ENCODE measurements at regions not wholly inside any gene's neighbourhood (a gene's known extent, or its start where the extent isn't known, plus 50 kb on each side); places are given as distances from the start of the nearest gene placed in this dataset.

DNA sequence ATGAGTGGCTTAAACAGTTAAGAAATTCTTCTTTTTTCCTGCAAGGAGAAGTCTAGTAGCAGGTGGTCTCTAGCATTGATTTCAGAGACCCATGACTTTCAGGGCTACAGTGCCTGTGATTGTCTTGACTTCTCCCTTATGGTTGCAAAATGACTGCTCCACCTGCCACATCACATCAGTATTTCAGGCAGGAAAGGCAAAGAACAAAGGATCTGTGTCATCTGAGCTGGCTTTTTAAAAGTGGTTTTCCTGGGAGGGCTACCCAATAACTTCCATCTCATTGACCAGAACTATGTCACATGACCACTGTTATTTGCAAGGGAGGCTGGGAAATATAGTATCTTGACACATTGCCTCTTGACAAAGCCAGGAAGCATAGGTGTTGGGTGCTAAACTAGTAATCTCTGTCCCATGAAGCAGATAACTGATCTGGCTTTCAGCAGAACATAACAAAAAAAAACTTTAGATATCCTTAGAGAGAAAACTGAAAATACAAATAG, 226.2 kb downstream of the DHX35 start:
- DNase-seq (ENCODE audit: low spot score in 2 of 2) = no peak
- no peak for FAIRE-seq

DNA sequence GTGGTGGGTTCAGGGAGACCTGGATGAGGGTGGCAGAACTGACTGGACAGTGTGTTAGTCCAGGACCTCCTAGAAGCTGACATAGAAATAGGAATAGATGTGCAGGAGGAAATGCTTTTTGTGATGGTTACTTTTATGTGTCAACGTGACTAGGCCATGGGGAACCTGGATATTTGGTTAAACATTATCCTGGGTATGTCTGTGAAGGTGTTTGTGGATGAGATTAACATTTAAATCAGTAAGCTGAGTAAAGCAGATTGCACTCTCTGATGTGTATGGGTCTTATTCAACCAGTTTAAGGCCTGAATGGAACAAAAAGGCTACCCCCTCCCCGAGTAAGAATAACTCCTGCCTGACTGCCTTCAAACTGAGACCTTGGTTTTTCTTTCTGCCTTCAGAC, 219.3 kb downstream of the DHX35 start:
- no peak for DNase-seq (ENCODE audit: low spot score in 2 of 2)

DNA sequence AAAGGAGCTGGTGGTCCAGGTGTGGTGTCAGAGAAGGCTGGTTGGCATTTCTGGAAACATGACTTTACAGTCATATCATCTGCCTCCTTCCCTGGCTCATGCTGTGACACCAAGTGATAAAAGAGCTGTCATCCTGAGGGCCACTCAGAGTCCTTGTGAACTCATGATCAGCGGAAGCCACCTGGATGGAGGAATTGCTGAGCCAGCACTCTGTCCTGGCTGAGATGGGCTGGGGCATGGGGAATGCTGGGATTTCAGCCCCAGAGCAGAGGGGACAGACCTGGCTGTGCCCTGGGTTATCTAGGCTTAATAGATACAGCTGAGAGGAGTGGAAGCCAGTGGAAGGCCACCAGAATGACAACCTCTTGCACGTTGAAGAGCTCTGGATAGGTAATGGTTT, 214.3 kb downstream of the DHX35 start:
- FAIRE-seq (no peak), DNase-seq (ENCODE audit: low spot score in 2 of 2) (no peak)

More for the DNA sequence above, 219.3 kb downstream of the DHX35 start:
- no peak for FAIRE-seq

DNA sequence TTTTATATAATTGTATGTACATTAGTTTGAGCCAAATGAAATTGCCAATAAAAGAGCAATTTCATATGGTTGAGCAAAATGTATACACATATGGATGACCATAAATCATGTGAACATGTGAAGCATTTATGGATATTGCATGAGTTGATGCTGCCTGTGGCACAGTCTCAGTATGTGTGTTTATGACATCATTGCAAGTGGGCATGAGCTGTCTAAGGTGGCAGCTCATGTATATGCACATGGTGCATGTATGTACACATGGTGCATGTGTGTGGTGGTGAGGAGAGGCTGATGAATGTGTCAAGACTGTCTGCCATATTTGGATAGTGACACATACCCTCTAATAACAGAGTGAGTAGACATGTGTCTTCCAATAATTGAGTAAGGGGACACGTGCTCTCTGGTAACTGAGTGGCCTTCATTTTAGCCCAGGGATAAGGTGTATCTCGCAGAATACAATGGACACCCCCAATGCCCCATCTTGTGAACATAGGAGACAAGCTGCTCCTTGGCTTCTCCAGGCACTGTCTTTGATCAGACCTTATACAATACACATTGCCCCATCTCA, 208.8 kb downstream of the DHX35 start:
- DNase-seq (ENCODE audit: low spot score in 2 of 2) (no peak), FAIRE-seq (no peak)

DNA sequence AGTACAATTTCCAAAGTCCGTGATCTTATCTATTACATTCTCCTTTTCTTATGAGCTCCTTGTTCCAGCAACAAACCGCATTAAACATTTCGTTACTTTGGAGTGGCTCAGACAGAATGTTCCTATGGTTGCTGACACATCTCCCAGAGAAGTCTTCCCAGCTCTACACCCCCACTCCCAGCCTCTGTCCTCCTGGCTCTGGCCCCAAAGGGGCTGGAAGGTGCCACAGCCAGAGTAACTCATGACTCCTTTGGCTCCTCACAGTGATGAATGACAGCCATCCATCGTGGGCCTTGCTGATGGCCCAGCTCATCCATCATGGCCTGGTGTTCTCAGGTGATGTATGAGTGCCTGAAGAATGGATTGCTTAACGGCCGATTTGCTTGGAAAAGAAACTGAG, 203.0 kb downstream of the DHX35 start:
- DNase-seq (ENCODE audit: low spot score in 2 of 2) (no peak), FAIRE-seq (no peak)

DNA sequence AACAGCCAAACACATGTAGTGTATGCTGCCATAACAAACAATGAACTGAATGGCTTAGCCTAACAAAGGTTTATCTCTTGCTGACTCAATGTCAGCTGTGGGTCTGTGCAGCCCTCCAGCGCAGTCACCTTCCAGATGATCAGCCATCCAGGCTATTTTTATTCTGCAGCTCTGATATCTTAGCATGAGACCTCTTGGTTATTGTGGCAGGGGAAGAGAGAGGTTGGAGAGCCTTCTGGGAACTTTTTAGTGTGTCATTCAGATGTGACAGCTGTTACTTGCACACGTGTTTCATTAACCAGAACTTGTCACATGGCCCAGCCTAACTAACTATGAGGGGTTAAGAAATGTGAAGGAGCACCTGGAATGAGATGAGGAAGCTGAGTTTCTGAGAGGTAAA, 202.5 kb downstream of the DHX35 start:
- FAIRE-seq (no peak), DNase-seq (ENCODE audit: low spot score in 2 of 2) (no peak)

DNA sequence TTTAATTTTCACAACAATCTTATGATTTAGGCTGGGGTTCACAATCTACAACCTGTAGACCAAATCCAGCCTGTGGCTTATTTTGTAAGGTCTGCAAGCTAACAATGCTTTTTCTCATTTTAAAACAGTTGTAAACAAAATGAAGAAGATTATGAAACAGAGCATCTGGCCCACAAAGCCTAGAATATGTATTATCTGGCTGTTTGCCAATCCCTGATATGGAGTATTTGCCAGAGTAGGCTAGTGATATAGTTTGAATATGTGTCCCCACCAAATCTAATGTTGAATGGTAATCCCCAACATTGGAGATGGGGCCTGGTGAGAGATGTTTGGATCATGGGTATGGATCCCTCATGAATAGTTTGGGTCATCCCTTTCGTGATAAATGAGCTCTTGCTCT, 201.8 kb downstream of the DHX35 start:
- DNase-seq (ENCODE audit: low spot score in 2 of 2) (no peak), FAIRE-seq (no peak)

DNA sequence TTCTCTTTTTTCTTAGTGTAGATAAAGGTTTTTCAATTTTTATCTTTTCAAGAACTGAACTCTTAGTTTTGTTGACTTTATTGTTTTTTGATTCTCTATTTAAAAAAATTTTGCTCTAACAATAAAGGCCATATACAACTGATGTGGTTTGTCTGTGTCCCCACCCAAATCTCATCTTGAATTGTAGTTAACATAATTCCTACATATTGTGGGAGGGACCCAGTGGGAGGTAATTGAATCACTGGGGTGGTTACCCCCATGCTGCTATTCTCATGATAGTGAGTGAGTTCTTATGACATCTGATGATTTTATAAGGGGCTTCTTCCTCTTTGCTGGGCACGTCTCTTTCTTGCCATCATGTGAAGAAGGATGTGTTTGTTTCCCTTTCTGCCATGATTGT, 199.8 kb downstream of the DHX35 start:
- FAIRE-seq = no peak

DNA sequence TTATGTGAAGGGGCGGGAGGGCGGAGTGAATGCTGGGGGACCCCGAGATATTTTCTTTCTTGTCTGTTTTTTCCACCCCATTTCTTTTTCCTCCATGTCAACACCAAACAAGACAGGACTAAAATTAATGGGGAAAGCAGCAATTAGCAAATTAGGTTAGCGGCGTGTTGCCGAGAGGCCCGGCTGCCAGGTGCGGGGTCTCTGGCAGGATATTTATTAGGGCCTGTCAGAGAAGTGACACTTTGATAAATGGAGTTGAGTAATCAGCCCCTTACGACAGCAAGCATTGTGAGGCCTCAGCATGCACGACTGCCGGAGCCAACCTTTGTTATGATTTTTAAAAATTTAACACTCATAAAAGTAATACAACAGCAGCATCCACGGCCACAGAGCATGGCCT, 193.8 kb downstream of the DHX35 start:
- no peak for FAIRE-seq

More for the DNA sequence above, 199.8 kb downstream of the DHX35 start:
- DNase-seq (ENCODE audit: low spot score in 2 of 2) = no peak

DNA sequence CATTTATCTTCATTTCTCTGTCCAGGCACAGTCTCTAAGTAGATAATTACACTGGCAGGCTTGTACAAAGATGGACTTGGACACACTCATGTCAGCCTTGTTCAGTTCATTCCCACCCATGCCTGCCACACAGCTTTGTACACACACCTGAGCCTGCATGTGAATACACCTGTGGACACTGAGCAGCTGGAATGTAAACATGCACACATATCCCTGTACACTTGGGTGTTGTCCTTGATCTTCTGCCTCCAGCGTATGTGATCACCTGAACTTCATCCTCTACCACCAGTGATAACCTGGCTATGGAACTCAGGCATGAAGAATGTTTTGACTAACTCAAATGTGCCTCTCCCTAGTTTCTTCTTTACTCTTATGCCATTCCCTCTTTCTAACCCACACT, 190.6 kb downstream of the DHX35 start:
- FAIRE-seq = no peak
- DNase-seq (ENCODE audit: low spot score in 2 of 2) = no peak

More for the DNA sequence above, 193.8 kb downstream of the DHX35 start:
- DNase-seq (ENCODE audit: low spot score in 2 of 2) = no peak

DNA sequence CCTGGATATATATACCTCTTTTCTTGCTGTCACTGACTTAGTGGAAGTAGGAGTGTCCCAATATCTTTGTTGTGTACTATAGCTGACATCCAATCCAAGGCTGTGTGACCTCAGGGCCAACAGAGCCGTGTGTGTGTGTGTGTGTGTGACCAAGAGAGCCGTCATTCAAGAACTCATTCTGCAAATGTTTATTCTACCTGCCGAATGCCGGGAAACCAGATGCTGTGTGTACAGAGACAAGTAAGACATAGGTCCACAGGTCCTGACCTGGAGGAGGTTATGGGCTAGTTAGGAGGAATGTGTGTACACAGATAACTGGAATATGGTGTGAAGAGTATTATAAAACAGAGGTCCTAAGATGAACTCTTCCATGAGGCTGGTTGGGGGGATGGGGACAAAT, 190.0 kb downstream of the DHX35 start:
- no peak for DNase-seq (ENCODE audit: low spot score in 2 of 2)
- FAIRE-seq = no peak

DNA sequence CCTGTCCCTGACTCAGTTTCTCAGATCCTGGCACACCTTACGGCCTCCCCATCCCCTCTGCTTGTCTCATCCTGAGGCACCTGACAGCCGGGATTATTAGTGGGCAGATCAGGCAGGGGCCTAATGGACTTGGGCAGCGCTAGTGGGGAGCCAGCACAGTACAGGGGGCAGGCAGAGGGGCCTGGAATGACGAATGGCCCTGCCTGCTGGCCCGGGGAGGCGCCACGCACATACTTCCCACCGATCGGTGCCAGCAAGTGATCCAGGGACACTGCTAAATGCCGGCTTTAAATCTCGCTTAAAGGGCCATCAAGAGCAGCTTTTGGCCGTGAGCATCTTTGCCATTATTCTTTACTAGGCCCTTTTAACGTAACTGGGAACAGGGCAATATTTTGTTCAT, 188.4 kb downstream of the DHX35 start:
- DNase-seq (ENCODE audit: low spot score in 2 of 2) = no peak
- no peak for FAIRE-seq

DNA sequence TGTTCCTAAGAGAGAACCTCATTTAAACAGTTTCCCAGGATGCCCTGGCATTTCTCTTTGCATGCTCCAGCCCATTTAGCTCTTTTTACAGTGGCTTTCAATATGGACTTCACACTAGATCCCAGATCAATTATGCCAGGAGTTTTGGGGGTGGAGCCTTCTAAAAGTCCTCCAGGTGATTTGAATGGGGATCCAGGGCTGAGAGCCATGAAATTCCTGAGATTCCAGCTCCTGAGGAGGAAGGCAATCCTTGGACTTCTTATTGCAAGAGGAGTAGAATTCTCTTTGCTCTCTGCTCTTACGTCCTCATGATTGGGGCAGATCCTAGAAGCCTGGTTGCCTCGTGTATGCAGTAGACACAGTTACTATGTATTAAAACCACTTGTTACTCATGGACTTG, 184.2 kb downstream of the DHX35 start:
- FAIRE-seq = no peak
- no peak for DNase-seq (ENCODE audit: low spot score in 2 of 2)

DNA sequence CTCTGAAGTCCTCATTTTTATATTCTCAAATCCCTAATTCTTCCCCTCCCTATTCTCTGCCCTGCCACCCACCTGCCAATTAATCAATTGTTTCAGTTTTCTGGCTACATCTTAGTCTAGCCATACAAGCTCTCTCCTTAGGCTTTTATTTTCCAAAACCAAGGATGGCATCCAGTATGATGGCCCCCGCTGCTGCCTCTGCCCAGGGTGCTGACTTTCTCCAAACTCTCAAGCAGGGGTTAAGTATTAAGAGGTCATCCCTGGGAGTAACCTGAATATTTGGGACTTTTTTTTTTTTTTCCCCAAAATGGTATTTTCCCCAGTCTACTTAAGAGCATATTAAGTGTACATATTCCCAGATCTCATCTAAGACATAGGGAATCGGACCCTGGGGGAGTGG, 183.8 kb downstream of the DHX35 start:
- DNase-seq (ENCODE audit: low spot score in 2 of 2) (no peak), FAIRE-seq (no peak)

DNA sequence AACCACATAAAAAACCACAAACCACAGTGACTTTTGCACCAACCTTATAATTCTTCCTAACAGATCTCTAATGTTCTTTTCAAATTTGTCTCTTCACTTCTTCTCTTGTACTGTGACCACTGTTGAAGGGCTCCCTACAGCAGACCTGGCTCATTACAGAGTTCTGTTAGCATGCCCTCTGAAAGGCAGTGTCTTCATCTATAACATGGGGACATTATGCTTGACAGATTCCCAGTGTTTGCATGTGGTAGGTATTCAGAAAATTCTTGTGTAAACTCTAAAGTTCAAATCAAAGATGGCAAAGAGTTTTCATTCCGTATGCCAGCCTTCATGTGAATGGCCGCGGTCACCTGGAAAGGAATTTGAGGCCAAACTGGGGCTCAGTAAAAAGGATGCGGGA, 182.6 kb downstream of the DHX35 start:
- FAIRE-seq (no peak), DNase-seq (ENCODE audit: low spot score in 2 of 2) (no peak)

DNA sequence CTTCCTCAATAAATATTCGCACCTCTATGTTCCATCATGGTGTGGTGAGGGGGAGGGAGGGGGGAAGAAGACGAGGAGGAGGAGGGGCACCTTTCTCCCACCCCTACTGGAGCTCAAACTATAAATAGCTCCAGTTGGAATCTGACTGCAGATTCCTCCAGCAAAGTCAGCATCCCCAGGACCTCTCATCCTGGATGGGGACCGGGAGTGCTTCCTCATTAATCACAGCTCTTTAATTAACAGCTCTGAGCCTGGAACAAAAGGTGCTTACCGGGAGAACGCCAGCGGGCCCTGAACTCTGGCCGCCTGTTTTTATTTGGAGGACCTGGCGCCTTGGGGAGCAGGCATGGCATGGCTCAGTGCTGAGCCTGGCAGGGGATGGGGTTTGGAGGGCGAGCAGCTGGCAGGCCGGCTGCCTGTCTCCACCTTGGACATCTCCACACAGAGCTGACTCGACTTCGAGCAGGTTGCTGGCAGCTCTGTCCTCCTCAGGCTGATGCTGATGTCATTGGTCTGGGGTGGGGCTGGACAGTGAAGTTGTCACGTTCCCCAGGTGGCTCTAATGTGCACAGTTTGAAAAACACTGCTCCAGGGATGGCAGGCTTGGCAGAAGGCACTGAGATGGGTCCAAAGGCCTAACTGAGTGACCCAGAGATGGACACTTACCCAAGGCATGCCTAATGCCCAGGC, 180.4 kb downstream of the DHX35 start:
- FAIRE-seq (no peak), DNase-seq (ENCODE audit: low spot score in 2 of 2) (no peak)

DNA sequence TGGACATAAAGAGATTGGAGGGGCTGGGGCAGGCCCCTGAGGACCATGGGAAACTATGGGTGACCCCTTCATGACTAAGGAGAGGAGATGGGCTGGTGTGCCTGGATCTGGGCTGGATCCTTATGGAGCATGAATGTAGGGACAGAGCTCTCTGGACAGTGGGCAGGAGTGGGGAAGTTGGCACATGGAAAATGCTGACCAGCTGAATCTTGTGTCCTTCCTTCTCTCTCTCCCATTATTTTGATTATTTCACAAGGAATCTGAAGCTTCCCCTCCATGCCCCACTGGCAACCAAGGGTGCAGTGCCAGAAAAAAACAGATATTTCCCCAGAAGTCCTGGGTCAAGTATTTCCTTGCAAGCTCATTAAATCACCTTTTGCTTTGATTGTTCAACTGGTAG, 175.2 kb downstream of the DHX35 start:
- FAIRE-seq = no peak
- DNase-seq (ENCODE audit: low spot score in 2 of 2) = no peak

DNA sequence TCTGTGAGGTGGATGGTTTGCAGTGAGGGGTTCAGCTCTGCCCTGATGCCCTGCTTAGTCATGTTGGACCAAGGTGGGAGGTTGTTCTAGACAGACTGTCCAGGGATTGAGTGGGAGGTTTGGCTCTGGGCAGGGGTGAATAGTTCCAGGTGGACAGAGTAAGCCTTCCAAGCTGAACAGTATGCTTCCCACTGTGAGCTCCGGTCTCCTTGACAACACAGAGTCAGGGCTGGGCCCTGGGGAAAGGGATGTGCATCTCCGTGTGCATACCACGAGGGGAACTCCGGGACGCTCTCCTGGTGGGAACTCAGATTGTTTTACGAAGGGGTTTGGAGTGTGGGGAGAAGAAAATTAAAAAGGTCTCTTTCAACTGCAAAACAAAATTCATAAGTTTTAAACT, 174.7 kb downstream of the DHX35 start:
- FAIRE-seq = no peak
- no peak for DNase-seq (ENCODE audit: low spot score in 2 of 2)

DNA sequence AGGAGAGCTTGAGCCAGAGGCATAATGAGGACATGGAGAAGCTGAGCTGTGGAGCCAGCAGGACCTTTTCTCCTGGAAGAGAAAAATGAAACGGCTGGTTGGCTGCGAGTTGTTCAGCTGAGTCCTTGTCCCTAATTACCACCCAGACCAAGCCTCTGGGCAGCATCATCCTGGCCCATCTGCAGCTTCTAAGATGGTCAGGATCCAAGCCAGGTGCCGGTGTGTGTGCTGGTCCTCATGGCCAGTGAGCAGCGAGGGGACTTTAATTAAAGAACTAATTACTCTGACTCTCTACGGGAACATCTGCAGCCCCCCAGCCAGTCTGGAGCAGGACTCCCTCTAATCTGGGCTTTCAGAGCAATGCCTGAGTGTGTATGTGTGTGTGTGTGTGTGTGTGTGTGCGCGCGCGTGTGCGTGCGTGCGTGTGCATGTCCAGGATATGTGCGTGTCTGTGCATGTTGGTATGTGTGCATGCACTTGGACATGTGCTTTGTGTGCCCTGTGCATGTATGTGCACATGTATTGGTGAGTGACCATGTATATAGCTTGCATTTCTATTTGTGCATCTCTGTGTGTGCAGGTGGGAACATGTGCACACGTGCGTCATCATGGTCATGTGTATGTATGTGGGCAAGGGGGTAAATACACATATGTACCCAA, 173.9 kb downstream of the DHX35 start:
- FAIRE-seq = no peak
- DNase-seq (ENCODE audit: low spot score in 2 of 2) = no peak

DNA sequence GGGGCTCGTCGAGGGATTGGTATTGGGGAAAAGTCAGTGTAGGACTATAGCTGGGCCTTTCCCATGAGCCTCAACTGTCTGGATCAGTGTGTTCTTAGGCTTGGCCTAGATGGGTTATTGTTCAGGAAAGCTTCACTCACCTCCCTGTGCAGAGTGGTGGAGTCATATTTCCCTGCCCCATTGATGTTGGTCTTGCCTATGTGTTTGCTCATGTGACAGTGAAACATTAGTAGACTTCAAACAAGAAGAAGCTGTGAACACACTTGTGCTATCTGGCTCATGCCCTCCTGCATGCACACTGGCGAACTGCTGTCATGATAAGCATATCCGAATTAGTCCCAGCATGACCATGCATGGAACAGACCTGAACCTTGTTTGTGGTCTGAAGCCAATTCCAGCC, 171.1 kb downstream of the DHX35 start:
- no peak for FAIRE-seq

DNA sequence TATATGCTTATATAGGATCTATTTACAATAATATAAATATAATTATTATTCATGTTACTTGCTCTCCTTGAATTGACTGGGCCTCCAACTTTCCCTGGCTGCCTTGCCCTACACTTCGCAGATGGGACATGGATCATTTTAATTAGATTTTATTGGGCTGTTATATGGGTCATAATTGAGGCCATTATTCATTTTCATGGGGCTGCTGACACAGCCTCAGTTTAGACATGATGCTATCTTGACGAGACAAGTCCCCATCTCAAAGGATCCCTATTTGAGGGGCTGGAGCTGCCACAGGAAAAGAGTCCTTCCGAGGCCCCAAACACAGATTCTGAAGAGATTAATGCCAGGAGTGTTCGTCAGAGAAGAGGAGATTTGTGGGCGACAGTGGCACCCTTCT, 170.4 kb downstream of the DHX35 start:
- FAIRE-seq (no peak), DNase-seq (ENCODE audit: low spot score in 2 of 2) (no peak)

More for the DNA sequence above, 171.1 kb downstream of the DHX35 start:
- DNase-seq (ENCODE audit: low spot score in 2 of 2) = no peak

DNA sequence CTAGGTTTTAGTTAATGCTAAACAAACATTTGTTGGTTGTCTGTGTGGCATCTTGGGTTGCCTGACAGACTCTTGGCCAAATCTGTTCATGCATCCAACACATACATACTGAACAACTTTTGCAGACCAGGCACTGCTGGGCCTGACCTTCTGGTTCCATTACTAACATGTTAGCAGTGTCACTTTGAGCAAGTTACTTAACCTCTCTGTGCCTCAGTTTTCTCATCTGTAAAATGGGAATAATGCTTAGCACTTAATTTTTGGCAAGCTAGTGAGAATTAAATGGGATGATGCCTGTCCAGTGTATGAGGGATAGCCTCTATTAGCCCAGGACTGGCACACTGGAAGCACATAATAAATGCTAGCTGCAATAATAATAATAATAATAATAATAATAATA, 169.9 kb downstream of the DHX35 start:
- DNase-seq (ENCODE audit: low spot score in 2 of 2) = no peak
- no peak for FAIRE-seq
